GM18505 (cell line): ENCODE measurements at regions not wholly inside any gene's neighbourhood (a gene's known extent, or its start where the extent isn't known, plus 50 kb on each side); places are given as distances from the start of the nearest gene placed in this dataset.

Experiments used
- ATAC-seq: cut with Tn5 transposase; IDR thresholded peaks from one replicate; pipeline ENCODE4 v1.9.1; 2021; ENCODE audit not compliant: unreplicated experiment
- POLR2A ChIP-seq: IDR thresholded peaks from 4 replicates; pipeline ENCODE4 v1.6.1; 2011; ENCODE audit warnings: borderline replicate concordance; ENCODE audit not compliant: insufficient read depth, insufficient read length; ENCODE audit errors: extremely low read depth

DNA sequence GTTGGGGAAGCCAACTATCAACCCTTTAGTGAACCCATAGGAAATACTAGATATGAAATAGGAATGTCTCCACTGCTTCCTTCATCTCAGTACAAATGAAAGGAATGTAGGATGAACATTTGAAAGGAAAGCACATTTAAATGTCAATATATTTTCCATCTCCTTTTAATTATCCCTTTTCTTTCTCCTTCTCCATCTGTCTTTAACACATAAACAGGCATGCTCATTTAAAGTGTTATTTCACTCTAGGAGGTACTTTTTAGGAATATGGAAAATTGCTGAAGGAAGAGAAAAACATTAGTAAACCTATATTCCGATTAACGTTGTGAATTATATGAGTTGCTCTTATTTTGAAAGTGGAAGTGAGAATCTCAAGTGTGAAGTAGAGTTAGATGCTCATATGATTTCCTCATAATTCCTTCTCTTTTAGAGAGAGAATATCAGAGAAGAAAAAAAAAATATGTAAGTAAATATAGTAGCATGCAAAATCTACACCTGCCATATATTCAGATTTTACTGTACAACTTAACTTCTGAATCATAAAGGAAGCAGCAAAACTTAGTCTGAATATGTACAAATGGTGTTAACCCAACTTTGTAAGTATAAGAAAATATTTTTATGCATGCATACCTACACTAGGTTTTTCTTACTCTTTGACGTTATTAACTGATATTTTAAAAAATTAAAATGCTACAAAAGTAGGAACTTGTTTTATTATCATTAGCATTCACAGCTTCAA, 406.9 kb upstream of the B3GALT2 start:
- ATAC-seq = no peak

DNA sequence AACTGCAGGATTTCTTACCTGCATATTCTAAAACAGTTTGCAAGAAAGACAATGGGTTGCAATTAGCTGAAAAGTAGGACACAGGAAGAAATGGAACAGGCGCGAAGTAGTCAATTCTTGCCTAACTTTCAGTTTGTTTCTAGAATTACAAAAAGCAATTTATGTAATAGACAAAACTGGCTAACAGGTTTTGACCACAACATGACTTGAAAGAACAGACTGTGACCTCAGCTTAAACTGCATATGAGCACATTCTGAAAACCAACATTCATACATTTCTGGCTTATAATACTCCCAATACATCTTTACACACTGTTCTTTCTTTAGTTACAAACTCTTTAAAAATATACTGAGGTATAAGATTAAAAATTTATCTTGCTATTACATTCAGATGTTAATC, 405.9 kb upstream of the B3GALT2 start:
- no peak for ATAC-seq
- TF ChIP-seq POLR2A = no peak

More for the DNA sequence above, 406.9 kb upstream of the B3GALT2 start:
- no peak for TF ChIP-seq POLR2A

DNA sequence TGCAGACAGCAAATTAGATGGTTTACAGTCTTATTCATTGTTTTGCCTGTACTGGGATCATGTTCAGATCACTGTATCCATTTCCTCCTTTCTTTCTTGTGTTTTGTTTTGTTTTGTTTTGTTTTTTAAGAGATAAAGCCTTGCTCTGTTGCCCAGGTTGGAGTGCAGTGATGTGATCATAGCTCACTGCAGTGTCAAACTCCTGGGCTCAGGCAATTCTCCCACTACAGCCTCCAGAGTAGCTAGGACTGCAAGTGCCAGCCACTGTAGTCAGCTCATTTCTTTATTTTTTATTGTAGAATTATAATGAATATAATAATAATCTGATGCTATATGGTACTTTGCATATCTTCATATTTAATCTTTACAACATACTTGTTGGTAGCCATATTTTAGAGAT, 403.7 kb upstream of the B3GALT2 start:
- no peak for TF ChIP-seq POLR2A
- no peak for ATAC-seq

DNA sequence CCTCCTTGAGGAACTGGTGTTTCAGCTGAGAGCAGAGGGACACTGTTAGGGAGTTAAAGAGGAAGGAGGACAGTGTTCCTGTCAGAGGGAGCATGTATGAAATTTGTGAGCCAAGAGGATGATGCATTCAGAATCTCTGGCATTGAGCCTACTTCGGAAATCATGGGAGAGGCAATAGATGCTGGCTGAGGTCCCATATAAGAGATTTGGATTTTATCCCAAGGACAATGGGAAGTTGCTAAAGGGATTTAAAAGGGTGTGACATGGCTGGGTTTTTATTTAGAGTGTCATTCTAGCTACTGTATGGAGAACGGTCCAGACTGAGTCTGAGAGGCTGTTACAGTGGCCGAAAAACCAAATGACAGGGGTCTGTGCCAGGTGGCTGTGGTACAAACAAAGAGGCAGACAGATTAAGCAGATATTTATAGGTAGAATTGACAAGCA, 403.2 kb upstream of the B3GALT2 start:
- no peak for TF ChIP-seq POLR2A
- no peak for ATAC-seq

DNA sequence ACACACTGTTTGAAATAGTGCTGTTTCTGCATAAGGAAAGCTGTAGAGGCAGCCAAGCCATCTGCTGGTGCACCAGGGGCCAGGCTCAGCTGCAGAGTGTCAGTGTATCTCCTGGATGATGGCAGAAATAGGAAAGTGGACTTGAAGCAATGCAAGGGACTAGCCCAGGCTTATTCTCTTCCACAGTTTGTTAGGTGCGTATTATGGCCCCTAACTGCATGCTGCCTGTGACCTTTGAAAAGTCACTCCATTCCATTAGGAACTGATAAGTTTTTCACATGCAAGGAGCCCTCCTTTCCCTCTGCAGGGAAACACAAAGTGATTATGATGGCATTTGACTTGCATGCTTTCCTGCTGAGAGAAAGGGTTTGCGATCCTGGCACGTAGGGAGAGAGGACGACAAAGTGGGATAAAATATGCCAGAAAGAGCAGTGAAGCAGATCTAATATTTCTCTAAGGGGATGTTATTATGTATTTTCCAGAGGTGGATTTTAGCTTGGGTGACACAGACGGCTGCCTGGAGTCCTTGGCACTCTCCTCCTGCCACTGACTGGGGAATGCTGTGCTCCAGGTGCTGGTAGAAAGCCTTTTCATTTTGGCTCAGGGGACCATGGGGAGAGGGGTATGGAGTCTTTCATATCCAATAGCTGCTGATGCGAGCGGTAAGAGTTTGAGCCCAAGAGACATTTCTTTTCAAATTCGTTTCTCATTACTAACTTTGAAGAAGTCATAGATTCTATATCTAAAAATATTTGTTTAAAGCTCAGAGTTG, 402.1 kb upstream of the B3GALT2 start:
- TF ChIP-seq POLR2A = no peak
- no peak for ATAC-seq

DNA sequence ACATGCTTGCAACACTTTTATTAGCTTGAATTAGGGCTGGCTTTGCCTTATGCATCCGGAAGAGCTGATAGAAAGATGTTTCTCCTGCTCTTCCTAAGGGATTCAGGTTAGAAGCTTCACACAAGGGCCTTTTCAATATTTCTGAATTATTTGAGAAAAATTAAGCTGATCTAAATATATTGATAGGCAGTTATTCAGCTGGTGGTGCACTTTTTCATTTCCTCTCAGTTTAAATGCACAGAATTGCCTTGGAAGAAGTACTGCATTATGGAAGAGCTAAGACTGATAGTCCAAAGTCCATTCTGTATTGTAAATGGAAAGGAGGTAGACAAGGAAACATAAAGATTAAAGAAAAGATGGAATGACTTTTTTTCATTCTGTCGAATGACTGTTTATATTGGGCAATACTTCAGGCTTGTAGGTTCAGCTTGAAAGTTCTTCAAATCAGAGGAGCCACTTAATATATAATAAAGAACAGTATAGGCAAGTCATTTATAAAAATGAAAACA, 398.4 kb upstream of the B3GALT2 start:
- no peak for TF ChIP-seq POLR2A
- no peak for ATAC-seq

DNA sequence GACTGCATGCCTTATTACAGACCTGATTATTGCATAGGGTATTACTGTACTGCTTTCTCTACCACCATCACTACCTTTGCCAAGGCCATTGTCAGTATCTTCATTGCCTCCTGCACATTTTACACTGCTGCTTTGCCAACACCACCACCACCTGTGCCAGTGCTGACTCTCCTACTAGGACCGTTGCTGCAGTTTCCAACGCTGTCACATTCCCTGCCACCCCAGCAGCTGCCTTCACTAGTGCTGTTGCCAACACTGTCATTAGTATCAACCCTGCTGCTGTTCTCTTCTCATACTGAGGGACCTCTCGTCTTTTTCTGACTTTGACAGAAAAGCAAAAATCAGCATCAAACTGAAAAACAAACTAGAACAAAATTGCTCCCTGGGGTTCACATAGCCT, 394.9 kb upstream of the B3GALT2 start:
- no peak for TF ChIP-seq POLR2A
- ATAC-seq = no peak

DNA sequence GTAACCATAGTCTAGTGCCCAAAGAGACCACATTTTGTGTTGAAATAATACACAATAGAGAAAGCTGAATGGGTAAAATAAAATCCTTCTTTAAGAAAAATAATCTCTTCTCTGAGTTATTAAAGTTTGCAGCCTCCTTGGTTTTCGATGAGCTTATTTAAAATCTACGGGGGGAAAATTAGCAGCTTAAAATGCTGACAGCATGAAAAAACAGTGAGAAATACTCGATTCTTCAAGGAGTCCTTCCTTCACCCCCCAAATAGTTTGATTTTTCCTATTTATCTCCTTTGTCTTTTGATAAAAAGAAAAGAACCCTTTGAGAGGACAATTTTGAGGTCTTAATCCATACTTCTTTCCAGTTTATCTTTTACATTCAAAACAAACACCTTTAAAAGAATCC, 394.0 kb upstream of the B3GALT2 start:
- ATAC-seq = no peak
- TF ChIP-seq POLR2A = no peak

DNA sequence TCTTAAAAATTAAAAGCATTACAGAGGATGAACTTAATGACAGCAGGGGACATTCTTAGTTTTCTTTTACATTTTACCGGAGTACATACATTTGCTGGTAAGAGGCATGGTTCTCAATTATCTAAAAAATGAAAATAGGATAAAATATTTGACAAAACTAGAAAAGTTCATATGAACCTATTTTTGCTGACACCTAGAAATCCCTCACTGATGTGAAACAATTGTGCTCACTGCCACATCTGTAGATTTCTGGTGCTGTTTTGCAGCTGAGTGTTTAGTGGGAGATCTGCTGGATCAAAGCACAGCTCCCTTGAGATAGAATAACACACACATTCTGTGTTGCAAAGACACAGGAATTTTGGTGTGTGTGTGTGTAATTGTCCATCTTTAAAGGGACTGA, 392.9 kb upstream of the B3GALT2 start:
- TF ChIP-seq POLR2A = no peak
- no peak for ATAC-seq

DNA sequence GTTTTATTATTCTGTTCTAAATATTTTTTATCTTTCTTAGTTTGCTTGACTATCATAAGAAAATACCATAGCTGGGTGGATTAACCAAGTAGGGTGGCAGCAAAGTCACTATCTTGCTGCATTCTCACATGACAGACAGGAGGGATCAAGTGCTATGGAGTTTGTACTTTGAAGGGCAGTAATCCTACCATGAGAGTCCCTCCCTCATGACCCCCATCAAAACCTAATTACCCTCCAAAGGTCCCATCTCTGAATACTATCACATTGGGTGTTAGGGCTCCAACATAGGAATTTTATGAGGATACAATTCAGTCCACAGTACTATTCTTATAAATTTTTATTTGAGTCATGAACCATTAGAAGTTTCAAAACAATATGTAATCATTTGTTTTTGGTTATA, 388.5 kb upstream of the B3GALT2 start:
- no peak for ATAC-seq
- no peak for TF ChIP-seq POLR2A

DNA sequence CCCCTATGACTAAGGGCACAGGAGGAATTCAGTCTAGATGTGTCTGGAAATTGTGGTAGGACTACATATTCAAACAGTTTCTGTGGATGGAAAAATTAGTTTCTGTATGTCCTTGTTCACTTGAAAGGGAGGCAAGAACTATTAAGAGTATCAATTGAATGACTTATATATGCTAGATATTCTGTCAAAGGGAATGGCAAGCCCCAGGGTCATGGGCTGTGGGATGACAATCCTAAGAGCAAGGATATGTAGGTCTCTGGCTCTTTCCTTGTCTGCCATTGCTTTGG, 383.5 kb upstream of the B3GALT2 start:
- ATAC-seq = no peak
- no peak for TF ChIP-seq POLR2A

DNA sequence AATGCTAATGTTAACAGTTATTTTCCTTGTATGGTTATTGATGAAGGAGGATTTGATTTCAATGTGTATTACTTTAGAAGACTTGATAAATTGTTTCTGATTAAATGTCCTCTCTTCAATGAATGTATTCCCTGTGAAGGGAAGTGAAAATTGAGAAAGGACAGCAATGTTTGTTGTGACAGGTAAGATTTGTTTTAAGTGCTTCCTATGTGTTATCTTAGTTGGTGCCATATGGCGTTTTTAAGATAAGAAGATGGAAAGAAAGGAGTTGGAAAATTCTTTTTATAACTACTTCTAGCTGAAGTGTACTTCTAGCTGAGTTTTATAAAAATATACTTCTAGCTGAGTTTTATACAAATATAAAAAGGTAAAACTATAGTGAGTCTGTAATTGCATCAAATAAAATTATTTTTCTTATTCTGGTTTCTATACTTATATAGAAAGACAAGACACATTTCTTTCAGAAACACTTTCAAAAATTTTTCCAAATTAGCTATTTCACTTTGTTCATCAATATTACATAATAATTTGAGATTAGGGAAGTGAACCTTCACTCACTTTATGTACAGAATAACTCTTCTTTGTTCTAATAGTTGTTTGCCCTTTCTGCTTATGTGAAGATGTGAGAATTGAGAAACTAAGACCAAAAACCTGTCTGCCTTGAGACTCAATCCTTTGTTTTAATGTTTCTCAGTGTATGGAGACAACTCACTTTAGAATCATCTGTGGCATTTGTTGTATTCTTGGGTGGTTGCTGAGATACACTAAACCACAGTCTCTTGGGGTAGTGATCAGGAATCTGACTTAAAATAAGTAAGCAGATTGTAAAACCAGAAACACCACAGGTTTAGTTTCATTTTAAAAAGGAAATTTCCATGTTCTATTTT, 382.9 kb upstream of the B3GALT2 start:
- ATAC-seq = no peak
- no peak for TF ChIP-seq POLR2A

DNA sequence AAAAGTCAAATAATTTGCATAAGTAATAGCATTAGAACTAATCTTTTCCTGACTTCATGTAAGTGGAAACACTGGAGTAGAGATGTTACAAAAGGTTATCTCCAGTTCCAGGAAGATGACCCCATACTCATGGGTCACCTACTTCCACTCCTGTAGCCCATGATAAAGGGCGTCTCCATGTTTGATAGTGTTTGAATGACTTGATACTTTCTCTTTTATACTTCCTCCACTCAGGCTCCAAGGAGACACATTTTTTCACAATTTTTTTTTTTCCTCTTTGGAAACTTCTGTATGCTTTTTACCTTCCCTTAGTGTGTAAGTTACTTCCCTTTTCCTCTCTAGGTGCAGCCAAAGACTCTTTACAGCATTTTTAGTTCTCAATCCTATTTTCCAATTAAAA, 382.1 kb upstream of the B3GALT2 start:
- ATAC-seq = no peak
- no peak for TF ChIP-seq POLR2A
